IPS-15b (cell line): ENCODE measurements at regions not wholly inside any gene's neighbourhood (a gene's known extent, or its start where the extent isn't known, plus 50 kb on each side); places are given as distances from the start of the nearest gene placed in this dataset.

Source experiments
- H3K27me3 ChIP-seq: one replicate; pipeline ENCODE4 v1.6.1; 2013; ENCODE audit warnings: low read length; ENCODE audit not compliant: control insufficient read depth, insufficient read depth
- H3K36me3 ChIP-seq: one replicate; pipeline ENCODE4 v1.6.1; 2013; ENCODE audit warnings: low read length; ENCODE audit not compliant: control insufficient read depth, insufficient read depth
- H3K4me1 ChIP-seq: one replicate; pipeline ENCODE4 v1.6.1; 2013; ENCODE audit warnings: mild to moderate bottlenecking, low read length; ENCODE audit not compliant: control insufficient read depth, insufficient read depth
- H3K4me3 ChIP-seq: one replicate; pipeline ENCODE4 v1.5.1; 2013; ENCODE audit warnings: low read depth, low read length
- H3K9ac ChIP-seq: one replicate; pipeline ENCODE4 v1.6.1; 2013; ENCODE audit warnings: low read depth, mild to moderate bottlenecking, low read length
- H3K9me3 ChIP-seq: one replicate; pipeline ENCODE4 v1.6.1; 2013; ENCODE audit warnings: mild to moderate bottlenecking, low read length; ENCODE audit not compliant: control insufficient read depth, insufficient read depth

DNA sequence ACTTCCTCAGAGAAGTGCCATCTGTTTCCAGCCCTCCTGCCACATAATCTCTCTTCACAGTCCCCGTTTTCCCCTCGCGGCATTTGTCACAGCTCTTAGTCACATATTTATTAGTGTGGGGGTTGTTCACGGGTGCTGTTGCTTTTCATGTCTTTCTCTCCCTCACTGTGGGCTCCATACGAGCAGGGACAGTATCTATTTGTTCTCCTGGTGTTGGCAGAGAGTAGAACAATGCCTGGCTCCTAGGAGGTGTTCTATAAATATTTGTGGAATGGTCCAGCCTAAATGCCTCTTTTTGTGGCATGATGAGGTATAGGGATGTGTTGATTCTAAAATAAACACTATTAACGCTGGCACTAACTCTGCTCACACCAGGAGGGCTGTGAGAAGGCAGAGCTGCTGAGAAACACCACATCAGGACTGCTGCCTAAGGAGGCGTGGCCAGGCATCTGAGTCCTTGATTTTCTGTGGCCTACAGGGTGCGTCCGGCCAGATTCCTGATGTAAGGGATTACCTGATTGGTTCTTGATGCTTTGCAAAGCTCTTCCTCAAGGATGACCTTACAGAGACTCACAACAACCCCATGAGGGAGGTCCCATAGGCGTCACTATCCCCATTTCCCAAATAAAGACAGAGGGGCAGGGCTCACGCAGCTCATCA is 219.8 kb upstream of the ARID1B start:
- Histone ChIP-seq H3K9me3 (no peaks in the 10 kb centered on the region), H3K27me3 (no peaks in the 10 kb centered on the region), H3K36me3 (no peaks in the 10 kb centered on the region), H3K4me3 (no peak overlapping the region), H3K9ac (no peak overlapping the region), H3K4me1 (no peaks in the 10 kb centered on the region)

DNA sequence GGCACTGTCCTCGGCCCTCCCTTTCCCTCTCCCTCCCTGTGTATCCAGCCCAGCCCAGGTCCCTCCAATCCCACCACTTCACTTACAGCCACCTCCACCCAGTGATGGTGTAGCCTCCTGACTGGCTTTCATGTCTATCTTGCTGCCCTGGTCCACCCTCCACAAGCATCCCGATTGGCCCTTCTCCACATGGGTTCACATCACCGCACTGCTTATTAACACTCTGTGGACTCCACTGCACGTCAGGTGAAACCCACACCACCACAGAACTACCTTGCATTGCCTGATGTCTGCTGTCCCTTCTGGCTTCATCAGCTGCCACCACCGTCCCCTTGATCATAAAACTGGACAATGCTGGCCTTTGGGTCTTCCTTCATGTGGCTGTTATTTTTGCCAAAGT is 220.4 kb upstream of the ARID1B start:
- Histone ChIP-seq H3K9me3 (no peaks in the 10 kb centered on the region), H3K4me1 (no peaks in the 10 kb centered on the region), H3K9ac (no peak overlapping the region), H3K4me3 (no peak overlapping the region), H3K27me3 (no peaks in the 10 kb centered on the region), H3K36me3 (no peaks in the 10 kb centered on the region)

DNA sequence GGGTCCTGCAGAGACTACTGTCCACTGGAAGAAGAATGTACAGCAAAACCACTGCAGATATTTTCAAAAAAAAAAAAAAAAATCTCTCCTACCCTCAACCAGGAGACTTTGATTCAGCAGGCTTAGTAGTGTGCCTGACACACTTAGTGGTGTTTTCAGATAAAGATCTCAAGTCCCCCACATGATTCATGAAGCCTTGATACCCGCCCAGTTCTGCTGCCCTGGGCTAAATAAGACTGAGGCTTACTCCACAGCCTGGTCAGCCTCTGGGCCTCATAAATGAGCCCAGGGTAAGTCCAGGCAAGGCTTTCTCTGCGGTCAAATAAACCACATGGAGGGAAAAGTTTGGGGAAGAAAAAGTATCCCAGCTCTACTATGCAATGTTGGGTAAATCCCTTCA is 222.1 kb upstream of the ARID1B start:
- H3K36me3 ChIP-seq = no peaks in the 10 kb centered on the region
- no peak overlapping the region for H3K4me3 ChIP-seq
- no peaks in the 10 kb centered on the region for H3K27me3 ChIP-seq
- no peaks in the 10 kb centered on the region for H3K9me3 ChIP-seq
- no peaks in the 10 kb centered on the region for H3K4me1 ChIP-seq
- no peak overlapping the region for H3K9ac ChIP-seq

GRCh38 chr6:156554160-156554559 is 223.0 kb upstream of the ARID1B start:
- Histone ChIP-seq H3K27me3 (no peaks in the 10 kb centered on the region), H3K9me3 (no peaks in the 10 kb centered on the region), H3K4me1 (no peaks in the 10 kb centered on the region), H3K36me3 (no peaks in the 10 kb centered on the region), H3K9ac (no peak overlapping the region), H3K4me3 (no peak overlapping the region)

DNA sequence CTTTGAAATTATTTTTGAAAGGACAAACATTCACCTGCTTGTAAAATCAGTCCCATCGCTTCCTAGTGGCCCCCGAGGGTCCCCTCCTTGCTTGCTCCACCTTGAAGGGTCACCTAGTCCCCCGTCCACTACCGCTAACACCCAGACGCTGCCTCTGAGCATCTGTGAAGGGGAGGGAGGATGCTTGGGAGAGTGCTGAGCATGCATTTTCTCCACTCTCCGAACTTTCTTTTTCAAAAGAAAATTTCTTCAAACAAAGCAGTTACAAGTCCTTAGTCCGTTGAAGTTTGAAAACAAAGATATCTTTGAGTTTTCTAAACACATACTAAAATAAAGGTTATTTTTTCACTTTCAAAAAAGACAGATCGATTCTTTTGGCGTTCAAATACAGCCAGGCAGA is 224.3 kb upstream of the ARID1B start:
- Histone ChIP-seq H3K9ac (no peak overlapping the region), H3K27me3 (no peaks in the 10 kb centered on the region), H3K36me3 (no peaks in the 10 kb centered on the region), H3K9me3 (no peaks in the 10 kb centered on the region), H3K4me3 (no peak overlapping the region), H3K4me1 (no peaks in the 10 kb centered on the region)

- no peak overlapping the region for H3K9ac ChIP-seq
- H3K36me3 ChIP-seq = no peaks in the 10 kb centered on the region
- H3K4me3 ChIP-seq = no peak overlapping the region
- no peaks in the 10 kb centered on the region for H3K9me3 ChIP-seq
- H3K27me3 ChIP-seq = no peaks in the 10 kb centered on the region
- H3K4me1 ChIP-seq = no peaks in the 10 kb centered on the region
These were observed 226.2 kb upstream of the ARID1B start for GRCh38 chr6:156550949-156551348.

DNA sequence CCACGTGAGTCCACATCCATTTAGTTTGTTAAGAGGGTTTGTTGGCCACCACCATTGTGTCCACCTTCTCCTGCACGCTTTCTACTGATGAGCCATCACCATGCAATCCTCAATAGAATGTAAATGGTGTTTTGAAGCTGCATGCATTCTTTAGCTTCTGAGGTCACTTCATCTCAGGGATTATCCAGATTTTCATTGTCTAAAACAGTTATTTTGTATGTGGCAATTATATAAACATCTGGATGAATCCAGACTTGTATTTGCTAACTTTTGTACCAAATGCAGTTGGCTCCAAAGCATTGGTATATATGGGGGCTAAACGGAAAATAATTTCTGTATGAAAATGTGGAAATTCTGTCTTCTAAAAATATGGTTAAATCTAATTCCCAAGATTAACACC is 231.2 kb upstream of the ARID1B start:
- Histone ChIP-seq H3K27me3 (no peaks in the 10 kb centered on the region), H3K4me3 (no peak overlapping the region), H3K9ac (no peak overlapping the region), H3K4me1 (no peaks in the 10 kb centered on the region), H3K36me3 (no peaks in the 10 kb centered on the region), H3K9me3 (no peaks in the 10 kb centered on the region)

GRCh38 chr6:156545021-156545420 is 232.2 kb upstream of the ARID1B start:
- H3K27me3 ChIP-seq = no peaks in the 10 kb centered on the region
- H3K9me3 ChIP-seq = no peaks in the 10 kb centered on the region
- no peak overlapping the region for H3K9ac ChIP-seq
- no peaks in the 10 kb centered on the region for H3K36me3 ChIP-seq
- no peak overlapping the region for H3K4me3 ChIP-seq
- no peaks in the 10 kb centered on the region for H3K4me1 ChIP-seq

- Histone ChIP-seq H3K36me3 (no peaks in the 10 kb centered on the region), H3K4me3 (no peak overlapping the region), H3K27me3 (no peaks in the 10 kb centered on the region), H3K9me3 (no peaks in the 10 kb centered on the region), H3K9ac (no peak overlapping the region), H3K4me1 (no peaks in the 10 kb centered on the region)
These were observed 233.1 kb upstream of the ARID1B start for GRCh38 chr6:156544046-156544445.

GRCh38 chr6:156543431-156543830 is 233.7 kb upstream of the ARID1B start:
- peaks cover 3% of the 10 kb centered on the region for H3K4me1 ChIP-seq
- no peak overlapping the region for H3K4me3 ChIP-seq
- H3K9me3 ChIP-seq = no peaks in the 10 kb centered on the region
- H3K36me3 ChIP-seq = no peaks in the 10 kb centered on the region
- H3K27me3 ChIP-seq = no peaks in the 10 kb centered on the region
- H3K9ac ChIP-seq = no peak overlapping the region

DNA sequence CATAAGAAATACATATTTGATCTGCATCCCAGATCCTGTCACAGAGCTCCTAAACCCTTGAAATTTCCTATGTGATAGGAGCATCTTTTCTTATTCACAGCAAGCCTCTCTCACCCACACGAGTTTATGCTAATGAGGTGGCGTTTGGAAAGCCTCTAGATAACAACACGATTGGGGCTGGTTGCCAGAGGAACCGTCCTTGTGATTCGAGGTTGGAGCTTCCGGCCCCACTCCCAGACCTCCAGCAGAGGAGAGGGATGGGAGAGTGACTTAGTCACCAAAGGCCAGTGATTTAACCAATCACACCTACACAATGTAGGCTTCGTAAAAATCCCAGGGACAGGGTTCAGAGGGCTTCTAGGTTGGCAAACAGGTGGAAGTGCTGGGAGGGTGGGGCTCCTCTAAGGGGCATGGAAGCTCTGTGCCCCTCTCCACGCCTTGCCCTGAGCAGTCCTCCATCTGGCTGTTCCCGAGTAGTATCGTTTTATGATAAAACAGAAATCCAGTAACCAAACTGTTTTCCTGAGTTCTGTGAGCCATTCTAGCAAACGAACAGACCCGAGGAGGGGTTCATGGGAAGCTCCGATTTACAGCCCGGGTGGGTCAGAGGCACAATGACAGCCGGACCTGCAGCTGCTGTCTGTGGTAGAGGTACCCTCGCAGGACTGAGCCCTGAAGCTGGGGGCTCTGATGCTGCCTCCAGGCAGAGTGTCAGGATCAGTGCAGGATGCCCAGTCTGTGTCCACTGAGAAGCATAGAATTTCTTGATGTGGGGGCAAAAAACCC is 238.1 kb upstream of the ARID1B start:
- Histone ChIP-seq H3K36me3 (no peaks in the 10 kb centered on the region), H3K9me3 (no peaks in the 10 kb centered on the region), H3K4me1 (peaks cover 3% of the 10 kb centered on the region), H3K4me3 (no peak overlapping the region), H3K27me3 (no peaks in the 10 kb centered on the region), H3K9ac (no peak overlapping the region)

- no peak overlapping the region for H3K4me3 ChIP-seq
- no peaks in the 10 kb centered on the region for H3K36me3 ChIP-seq
- peaks cover 3% of the 10 kb centered on the region for H3K4me1 ChIP-seq
- H3K9me3 ChIP-seq = no peaks in the 10 kb centered on the region
- no peak overlapping the region for H3K9ac ChIP-seq
- no peaks in the 10 kb centered on the region for H3K27me3 ChIP-seq
These were observed 242.6 kb upstream of the ARID1B start for GRCh38 chr6:156534594-156534993.
